ENCODE measurements at regions not wholly inside any gene's neighbourhood (a gene's known extent, or its start where the extent isn't known, plus 50 kb on each side); places are given as distances from the start of the nearest gene placed in this dataset.
A peak's percentile ranks its signal among the peaks of the same experiment; 100 is the strongest.

DNA sequence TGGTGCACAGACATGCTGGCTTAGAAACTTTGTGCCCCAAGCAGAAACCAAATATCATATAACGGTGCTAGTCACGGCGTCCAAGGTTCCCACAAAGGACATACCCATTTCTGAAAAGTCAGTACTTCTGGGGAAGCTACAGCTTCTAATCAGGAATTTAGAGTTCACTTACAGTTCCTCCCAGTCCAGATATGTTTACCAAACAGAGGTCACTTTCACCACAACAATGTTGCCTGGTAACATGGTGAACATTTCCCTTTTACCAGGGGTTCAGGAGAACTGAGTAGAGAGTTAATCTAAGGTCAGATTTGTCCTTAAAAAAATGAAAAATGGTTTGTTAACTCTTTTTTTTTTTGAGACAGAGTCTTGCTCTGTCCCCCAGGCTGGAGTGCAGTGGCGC lies 265.9 kb upstream of the MKLN1 start:
- Histone ChIP-seq H3K27ac (ENCODE audit: low read depth in 1 of 2, low read length in 1 of 2) (no peak overlapping the region), H3K9me3 (ENCODE audit: control insufficient read depth in 4 of 4, insufficient read depth in 3 of 4, low read length in 3 of 4) (no peaks in the 10 kb centered on the region), H3K4me3 (no peak overlapping the region), H3K27me3 (ENCODE audit: control insufficient read depth in 3 of 3, insufficient read depth in 3 of 3, low read length in 2 of 3) (no peaks in the 10 kb centered on the region), H3K36me3 (ENCODE audit: control insufficient read depth in 4 of 4, insufficient read depth in 4 of 4, low read length in 4 of 4) (peaks cover 0 to 1% (median 0%) of the 10 kb centered on the region in 4 donors), H3K4me1 (ENCODE audit: control insufficient read depth in 5 of 5, insufficient read depth in 5 of 5, low read length in 5 of 5) (peaks cover 0 to 9% (median 0%) of the 10 kb centered on the region in 5 donors), H3K9ac (ENCODE audit: insufficient read depth in 1 of 2, low read length in 2 of 2) (no peak overlapping the region)
- 85 to 100% methylated on average over 3 to 4 of the region's 4 CpGs for WGBS, 2 donors
- TF ChIP-seq, protein P1, sequence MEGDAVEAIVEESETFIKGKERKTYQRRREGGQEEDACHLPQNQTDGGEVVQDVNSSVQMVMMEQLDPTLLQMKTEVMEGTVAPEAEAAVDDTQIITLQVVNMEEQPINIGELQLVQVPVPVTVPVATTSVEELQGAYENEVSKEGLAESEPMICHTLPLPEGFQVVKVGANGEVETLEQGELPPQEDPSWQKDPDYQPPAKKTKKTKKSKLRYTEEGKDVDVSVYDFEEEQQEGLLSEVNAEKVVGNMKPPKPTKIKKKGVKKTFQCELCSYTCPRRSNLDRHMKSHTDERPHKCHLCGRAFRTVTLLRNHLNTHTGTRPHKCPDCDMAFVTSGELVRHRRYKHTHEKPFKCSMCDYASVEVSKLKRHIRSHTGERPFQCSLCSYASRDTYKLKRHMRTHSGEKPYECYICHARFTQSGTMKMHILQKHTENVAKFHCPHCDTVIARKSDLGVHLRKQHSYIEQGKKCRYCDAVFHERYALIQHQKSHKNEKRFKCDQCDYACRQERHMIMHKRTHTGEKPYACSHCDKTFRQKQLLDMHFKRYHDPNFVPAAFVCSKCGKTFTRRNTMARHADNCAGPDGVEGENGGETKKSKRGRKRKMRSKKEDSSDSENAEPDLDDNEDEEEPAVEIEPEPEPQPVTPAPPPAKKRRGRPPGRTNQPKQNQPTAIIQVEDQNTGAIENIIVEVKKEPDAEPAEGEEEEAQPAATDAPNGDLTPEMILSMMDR (IDR thresholded peaks at IDR 0.05; ENCODE audit: control extremely low read depth, extremely low read depth): no peak
- DNase-seq: no peak
- no peak for ATAC-seq (ENCODE audit: insufficient read depth, low FRiP score)

DNA sequence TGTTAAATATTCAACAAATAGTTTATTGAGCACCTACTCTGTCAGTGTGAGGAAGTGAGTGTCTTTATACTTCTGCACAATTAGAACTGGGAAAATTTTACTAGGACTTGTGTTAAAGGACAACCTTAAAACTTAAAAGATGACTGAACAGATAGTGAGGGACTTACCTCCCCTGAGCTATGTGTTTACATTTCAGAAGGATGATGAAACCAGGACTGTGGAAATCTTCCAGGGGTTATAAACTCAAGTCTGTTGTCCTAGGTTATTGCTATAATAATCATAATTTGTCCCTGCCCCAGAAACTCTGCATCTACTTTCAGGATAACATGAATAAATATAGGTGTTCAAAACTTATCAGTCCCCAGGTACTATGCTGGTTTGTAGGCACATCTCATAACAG lies 261.0 kb upstream of the MKLN1 start:
- no peaks in the 10 kb centered on the region for H3K9me3 ChIP-seq (ENCODE audit: control insufficient read depth in 4 of 4, insufficient read depth in 3 of 4, low read length in 3 of 4)
- H3K27ac ChIP-seq (ENCODE audit: low read depth in 1 of 2, low read length in 1 of 2): no peak overlapping the region

DNA sequence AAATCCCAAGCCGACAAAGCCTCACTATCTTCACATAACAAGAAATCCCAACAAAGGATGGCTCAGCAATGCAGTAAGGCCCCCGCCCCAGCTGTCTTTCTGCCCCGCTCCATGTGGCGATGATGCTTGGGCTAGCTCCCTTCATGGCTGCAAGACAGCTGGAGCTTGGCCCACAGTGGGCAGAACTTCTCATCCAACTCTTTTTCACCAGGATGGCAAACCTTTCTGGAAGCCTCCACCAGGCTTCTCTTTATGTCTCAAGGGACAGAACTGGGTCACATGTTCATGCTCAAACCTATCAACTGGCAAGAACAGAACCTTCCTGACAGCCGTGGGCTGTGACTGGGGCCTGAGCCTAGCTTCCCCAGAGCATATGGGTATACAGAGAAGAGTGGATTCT lies 260.5 kb upstream of the MKLN1 start:
- ATAC-seq (ENCODE audit: insufficient read depth, low FRiP score): no peak
- TF ChIP-seq, protein P1 (IDR thresholded peaks at IDR 0.05; ENCODE audit: control extremely low read depth, extremely low read depth): no peak
- H3K27ac ChIP-seq (ENCODE audit: low read depth in 1 of 2, low read length in 1 of 2): peak overlapping the region in 1 of 2 donors; percentile 59
- no peaks in the 10 kb centered on the region for H3K9me3 ChIP-seq (ENCODE audit: control insufficient read depth in 4 of 4, insufficient read depth in 3 of 4, low read length in 3 of 4)
- H3K36me3 ChIP-seq (ENCODE audit: control insufficient read depth in 4 of 4, insufficient read depth in 4 of 4, low read length in 4 of 4): no peaks in the 10 kb centered on the region
- H3K27me3 ChIP-seq (ENCODE audit: control insufficient read depth in 3 of 3, insufficient read depth in 3 of 3, low read length in 2 of 3): no peaks in the 10 kb centered on the region
- DNase-seq: no peak
- WGBS, 2 donors: 66 to 81% methylated on average over 5 of the region's 5 CpGs
- no peak overlapping the region for H3K9ac ChIP-seq (ENCODE audit: insufficient read depth in 1 of 2, low read length in 2 of 2)
- H3K4me1 ChIP-seq (ENCODE audit: control insufficient read depth in 5 of 5, insufficient read depth in 5 of 5, low read length in 5 of 5): peaks cover 0 to 3% (median 0%) of the 10 kb centered on the region in 5 donors
- no peak overlapping the region for H3K4me3 ChIP-seq

More for the DNA sequence above, 261.0 kb upstream of the MKLN1 start:
- Histone ChIP-seq H3K36me3 (ENCODE audit: control insufficient read depth in 4 of 4, insufficient read depth in 4 of 4, low read length in 4 of 4) (no peaks in the 10 kb centered on the region), H3K4me3 (no peak overlapping the region), H3K4me1 (ENCODE audit: control insufficient read depth in 5 of 5, insufficient read depth in 5 of 5, low read length in 5 of 5) (peaks cover 0 to 3% (median 0%) of the 10 kb centered on the region in 5 donors), H3K27me3 (ENCODE audit: control insufficient read depth in 3 of 3, insufficient read depth in 3 of 3, low read length in 2 of 3) (no peaks in the 10 kb centered on the region), H3K9ac (ENCODE audit: insufficient read depth in 1 of 2, low read length in 2 of 2) (no peak overlapping the region)
- DNase-seq (no peak), ATAC-seq (ENCODE audit: insufficient read depth, low FRiP score) (no peak)
- TF ChIP-seq, protein P1 (IDR thresholded peaks at IDR 0.05; ENCODE audit: control extremely low read depth, extremely low read depth): no peak

DNA sequence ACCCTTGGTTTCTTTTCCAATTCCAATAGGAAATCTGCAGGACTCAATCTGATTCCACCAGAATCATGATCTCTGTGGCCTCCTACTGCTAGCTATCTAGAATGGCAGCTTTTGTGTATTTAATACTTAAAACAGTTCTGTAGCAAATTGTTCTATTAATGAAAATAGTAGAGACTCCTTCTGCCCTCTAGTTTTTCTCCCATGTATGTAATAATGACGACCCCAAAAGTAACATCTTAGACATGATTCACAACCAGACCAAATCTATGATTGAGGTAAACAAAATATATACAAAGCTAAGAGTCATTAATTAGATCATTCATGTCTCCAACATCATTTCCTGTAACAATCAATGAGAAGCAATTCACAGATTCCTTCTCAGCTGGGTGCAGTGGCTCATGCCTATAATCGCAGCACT lies 259.1 kb upstream of the MKLN1 start:
- Histone ChIP-seq H3K4me3 (no peak overlapping the region), H3K9me3 (ENCODE audit: control insufficient read depth in 4 of 4, insufficient read depth in 3 of 4, low read length in 3 of 4) (no peaks in the 10 kb centered on the region), H3K27me3 (ENCODE audit: control insufficient read depth in 3 of 3, insufficient read depth in 3 of 3, low read length in 2 of 3) (no peaks in the 10 kb centered on the region), H3K9ac (ENCODE audit: insufficient read depth in 1 of 2, low read length in 2 of 2) (no peak overlapping the region), H3K36me3 (ENCODE audit: control insufficient read depth in 4 of 4, insufficient read depth in 4 of 4, low read length in 4 of 4) (no peaks in the 10 kb centered on the region), H3K27ac (ENCODE audit: low read depth in 1 of 2, low read length in 1 of 2) (no peak overlapping the region), H3K4me1 (ENCODE audit: control insufficient read depth in 5 of 5, insufficient read depth in 5 of 5, low read length in 5 of 5) (peaks cover 0 to 6% (median 0%) of the 10 kb centered on the region in 5 donors)
- WGBS, 2 donors: 43 to 61% methylated on average over 2 of the region's 2 CpGs
- TF ChIP-seq, protein P1 (IDR thresholded peaks at IDR 0.05; ENCODE audit: control extremely low read depth, extremely low read depth): no peak
- ATAC-seq (ENCODE audit: insufficient read depth, low FRiP score) (no peak), DNase-seq (peak in 1 of 3 donors; percentile 12)
